ENCODE measurements at regions not wholly inside any gene's neighbourhood (a gene's known extent, or its start where the extent isn't known, plus 50 kb on each side); places are given as distances from the start of the nearest gene placed in this dataset.
"Not testable (repeated sequence)": the region's sequence is repeated elsewhere in the genome, so short reads cannot be mapped to it uniquely, and the experiment has no call there.

DNA sequence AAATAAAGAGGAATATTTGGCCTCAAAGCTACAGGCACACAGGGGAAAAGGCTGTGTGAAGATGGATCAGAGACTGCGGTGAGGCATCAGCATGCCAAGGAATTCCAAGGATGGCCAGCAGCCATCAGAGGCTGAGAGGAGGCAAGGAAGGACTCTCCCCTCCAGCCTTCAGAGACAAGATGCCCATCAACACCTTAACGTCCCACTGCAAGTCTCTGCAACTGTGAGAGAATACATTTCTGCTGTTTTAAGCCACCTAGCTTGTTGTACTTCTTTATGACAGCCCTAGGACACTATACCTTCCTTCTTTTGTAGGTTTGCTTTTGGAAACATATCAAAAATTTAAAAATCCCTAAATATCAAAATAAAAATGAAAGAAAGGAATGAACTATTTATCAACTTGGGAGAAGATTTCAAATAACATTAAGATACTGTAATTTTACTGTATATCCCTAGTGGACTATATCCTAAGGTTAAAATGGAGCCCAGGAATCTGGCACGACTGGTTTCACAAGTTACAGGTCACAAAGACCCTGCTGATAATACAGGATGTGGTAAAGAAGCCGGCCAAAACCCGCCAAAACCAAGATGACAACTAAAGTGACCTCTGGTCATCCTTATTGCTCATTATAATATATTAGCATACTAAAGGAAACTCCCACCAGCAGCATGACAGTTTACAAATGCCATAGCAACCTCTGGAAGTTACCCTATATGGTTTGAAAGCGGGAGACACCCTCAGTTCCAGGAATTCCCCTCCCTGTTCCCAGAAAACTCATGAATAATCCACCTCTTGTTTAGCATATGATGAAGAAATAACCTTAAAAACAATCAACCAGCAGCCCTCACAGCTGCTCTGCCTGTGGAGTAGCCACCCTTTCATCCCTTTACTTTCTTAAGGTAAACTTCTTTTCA, 185.2 kb downstream of the AVL9 start:
- DNase-seq = no peak

DNA sequence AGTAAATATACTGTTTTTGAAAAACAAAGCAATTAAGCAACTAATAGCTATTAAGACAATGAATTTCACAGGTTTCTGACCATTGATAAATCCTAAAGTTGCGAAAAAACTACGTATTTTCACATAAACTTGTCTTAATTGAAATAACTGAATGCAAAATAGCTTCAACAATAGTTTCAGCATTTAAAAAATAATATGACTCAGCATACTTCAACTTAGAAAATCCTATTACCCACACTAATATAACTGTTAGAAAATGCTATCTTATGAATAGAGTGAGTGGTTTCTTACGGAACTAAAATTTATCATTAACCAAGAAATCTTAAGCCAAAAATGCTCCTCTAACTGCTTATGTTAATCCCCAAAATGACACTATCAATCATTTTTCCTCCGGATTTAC, 183.9 kb downstream of the AVL9 start:
- no peak for DNase-seq

DNA sequence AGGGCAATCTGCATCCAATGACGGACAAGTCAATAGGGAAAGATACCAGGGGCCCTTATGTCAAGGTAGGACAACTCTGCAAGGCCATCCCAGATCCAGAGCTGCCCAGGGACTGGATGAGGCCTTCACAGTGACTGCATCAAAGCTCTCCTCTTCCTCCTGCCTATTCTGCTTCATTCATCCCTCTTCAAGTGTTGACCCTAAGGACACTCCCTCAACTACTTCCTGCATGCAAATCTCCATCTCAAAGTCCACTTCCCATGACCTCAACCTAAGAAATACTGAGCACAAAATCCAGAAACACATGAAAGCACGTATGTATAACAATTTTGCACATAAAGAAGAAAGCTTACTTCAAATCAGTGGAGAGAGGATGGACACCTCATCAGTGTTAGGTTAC, 182.3 kb downstream of the AVL9 start:
- no peak for DNase-seq

DNA sequence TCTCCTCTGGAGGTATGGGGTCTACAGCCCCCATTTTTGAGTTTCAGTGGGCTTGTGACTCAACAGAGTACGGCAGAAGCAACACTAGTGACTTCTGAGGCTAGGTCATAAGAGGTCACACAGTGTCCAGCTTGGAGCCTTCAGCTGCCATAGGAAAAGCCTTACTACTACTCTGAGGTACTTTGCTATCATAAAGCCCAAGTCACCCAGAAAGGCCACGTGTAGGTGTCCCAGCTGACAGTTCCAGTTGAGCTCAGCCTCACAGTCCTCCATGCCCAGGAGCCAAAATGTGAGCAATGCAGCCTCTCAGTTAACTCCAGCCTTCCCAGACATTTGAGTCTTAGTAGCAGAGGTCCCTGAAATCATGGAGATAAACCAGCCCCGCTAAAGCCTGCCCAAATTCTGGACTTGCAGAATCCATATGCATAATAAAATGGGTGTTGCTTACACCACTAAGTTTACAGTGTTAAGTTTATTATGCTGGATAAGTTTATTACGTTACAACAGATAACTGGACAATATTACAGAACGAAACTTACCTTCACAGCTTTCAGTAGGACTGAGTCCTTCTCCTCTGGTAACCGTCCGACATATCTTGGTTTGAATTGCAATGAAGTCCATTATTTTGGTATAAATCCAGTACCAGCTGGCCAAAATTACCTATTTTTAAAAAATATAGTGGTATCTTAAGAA, 181.1 kb downstream of the AVL9 start:
- DNase-seq = no peak

DNA sequence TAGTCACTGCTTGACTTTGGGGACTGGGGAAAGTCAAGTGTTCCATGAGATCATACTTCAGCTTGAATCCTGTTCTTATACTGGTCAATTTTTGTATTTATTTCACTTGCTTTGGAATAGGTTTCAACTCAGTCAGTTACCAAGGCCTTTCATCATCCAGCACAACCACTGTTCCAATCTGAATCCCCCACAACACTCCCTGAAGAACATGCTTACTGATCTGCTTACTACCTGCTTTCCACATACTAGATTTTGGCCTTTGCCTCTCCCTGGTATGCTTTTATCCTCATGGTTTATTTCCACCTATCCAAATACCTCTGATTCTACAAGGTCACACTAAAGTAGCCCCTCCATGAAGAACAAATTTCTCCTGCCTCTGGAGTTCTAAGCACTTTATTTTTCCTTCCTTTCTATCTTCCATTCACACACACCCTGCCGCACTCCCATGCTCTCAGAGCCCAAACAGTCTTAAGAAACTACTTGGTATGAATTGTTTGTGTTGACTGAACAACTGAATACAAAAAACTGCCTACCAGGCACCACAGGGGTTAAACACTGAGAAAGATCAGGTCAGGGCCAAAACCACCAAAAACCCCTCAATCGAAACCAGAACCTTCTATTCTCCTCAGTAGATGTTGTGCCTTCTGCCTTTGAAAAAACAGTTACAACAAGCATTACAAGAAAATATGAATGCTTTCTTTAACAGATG, 178.1 kb downstream of the AVL9 start:
- no peak for DNase-seq

DNA sequence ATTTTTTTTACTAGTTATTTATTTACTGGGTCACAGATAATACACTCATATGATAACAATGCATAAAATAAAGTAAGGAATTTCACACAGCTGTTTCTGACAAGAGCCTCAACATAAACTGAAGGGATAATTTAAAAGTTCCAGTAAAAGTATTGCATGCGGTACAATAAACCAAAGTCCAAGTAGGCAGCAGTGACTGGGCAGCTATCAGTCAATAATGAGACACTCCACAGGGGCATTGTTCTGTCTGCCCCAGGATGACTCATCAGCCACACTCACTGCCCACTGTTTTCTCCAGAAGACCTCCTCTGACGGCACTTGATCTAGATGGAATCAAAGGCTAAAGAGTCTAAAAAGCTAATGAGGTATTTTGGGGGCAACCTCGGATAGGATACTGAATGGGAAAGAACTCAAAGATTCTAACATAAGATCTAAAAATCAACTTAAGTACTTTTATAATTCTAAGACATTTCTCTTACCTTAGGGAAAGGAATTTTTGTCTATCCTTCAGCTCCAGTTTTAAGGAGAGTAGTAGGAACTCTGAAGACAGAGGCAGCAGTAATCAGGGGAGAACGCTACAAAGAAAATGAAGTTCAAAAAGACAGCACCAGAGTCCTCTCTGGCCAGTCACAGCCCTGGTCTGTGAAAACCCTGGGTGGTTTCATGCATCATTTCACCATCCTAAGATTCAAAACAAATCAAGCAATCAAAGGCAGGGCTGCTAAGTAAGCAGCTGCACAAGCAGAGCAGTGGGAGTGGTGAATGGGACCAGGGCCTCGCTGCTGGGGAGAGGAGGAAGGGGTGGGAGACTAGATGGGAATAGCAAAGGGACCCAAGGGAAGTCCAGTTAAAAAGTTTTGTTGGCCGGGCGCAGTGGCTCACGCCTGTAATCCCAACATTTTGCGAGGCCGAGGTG, 175.1 kb downstream of the AVL9 start:
- DNase-seq = no peak

DNA sequence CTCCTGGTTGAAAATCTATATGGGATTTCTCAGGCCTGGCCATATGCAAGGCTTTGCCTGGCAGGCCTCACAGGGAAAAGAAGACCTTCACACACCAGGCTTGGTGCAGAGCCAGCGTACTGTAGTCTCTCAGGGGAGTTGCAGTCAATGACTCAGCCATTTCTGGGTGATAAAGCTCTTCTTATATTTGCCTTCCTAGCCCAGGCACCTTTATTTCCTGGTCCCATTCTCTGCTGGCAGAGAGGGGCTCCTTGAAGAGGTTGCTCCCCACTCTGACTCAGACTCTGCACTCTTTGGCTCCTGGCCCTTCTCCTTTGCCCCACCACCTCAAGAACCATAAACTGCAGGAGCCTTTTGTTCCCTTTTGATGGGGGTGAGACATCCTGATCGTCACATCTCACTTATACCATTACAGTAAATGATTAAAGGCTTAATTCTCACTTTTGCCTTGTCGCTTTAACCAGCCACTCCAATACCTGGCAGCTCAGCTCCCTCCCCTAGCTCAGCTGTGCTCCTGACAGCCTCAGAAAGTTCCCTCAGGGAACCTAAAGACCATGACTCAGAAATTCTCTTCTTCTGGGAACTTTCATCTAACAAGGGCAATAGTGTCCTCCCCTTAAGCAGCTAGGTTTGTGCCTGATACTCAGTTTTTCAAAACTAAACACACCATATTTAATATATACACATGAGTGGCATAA, 174.0 kb downstream of the AVL9 start:
- DNase-seq = not testable (repeated sequence)

DNA sequence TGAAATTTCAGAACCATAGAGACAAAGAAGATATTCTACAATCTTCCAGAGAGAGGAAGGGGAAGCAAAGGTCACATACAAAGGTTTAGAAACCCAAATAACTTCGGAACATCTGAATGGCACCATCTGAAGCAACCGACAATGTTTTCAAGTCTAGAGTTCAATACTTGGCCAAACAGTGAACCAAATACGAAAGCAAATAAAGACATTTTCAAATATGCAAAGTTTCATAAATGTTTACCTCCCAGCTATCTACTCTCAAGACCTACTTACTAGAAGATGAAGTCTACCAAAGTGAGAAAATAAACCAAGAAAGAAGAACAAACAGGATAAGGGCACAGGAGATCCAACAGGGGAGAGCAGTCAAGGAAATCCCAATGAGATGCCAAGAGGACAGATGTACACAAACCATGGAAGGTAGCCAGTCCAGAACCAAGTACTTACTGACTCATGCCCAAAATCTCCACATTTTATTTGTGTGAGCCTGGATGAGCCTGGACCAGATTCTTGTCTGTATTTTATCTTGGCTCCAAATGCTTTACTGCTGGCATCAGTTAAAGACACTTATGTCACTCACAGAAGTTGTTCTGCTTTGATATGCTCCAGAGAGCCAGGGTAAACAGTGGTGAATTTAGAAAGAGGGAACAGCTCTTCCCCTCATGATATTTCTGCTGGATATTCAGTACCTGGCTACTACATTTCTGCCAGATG, 173.3 kb downstream of the AVL9 start:
- DNase-seq = not testable (repeated sequence)

DNA sequence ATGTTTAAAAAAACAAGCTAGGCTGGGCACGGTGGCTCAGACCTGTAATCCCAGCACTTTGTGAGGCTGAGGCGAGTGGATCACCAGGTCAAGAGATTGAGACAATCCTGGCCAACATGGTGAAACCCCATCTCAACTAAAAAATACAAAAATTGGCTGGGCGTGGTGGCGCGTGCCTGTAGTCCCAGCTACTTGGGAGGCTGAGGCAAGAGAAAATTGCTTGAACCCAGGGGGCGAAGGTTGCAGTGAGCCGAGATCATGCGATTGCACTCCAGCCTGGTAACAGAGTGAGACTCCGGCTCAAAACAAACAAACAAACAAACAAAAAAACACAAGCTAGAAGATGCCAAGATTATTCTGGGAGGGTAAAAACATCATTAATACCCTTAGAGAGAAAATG, 172.3 kb downstream of the AVL9 start:
- not testable (repeated sequence) for DNase-seq

DNA sequence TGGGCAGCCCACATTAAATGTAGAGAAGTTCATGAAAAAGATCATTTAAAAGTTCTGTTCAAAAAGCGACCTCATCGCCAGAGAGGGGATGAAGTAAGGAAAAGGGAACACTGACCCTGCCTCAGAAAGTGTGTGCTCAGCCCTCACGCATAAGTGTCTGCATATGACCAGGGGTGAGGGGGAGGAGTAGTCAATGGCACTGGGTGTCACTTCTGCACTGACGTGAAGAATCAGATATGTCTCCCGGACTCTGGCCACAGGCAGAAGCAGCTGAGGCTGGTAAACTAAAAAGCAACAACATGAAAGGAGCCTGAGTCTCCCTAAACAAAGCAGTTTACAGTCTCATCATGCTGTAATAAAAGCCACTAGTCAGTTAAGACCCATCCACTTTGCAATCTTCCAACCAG, 168.5 kb downstream of the AVL9 start:
- DNase-seq = not testable (repeated sequence)

DNA sequence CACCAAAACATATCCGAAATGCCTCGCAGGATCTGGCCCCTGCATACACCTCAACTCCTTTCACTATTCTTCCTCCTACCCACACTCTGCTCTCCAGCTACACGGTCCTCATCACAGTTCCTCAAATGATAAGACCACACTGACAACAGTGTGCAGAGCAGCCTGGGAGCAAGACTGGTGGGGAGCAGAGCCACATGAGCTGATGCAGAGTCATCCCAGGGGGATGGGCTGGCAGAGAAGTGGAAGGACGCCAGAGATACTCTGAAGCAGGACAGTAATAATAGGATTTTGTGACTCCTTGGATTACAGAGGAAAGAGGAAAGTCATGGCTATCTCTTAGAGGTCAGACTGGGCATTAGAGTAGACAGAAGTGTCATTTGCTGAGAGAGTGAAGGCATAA, 167.2 kb downstream of the AVL9 start:
- not testable (repeated sequence) for DNase-seq

DNA sequence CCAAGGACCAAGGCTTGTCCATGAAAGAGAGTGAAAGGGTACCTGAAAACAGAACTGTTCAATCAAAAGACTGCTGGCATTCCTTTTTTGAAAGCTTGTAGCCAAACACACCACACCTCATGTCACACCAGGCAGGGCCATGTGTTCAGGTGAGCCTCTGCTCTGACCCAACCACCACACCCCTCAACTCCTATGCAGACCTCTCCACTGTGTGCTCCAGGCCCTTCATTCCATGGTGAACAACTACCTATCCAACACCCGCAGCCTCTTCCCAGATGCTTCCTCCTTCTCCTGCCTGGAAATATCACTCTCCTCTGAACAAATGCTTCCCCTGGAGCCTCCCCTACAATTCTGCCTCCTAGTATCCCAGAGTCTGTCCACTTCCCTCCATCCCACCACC, 166.6 kb downstream of the AVL9 start:
- no peak for DNase-seq

DNA sequence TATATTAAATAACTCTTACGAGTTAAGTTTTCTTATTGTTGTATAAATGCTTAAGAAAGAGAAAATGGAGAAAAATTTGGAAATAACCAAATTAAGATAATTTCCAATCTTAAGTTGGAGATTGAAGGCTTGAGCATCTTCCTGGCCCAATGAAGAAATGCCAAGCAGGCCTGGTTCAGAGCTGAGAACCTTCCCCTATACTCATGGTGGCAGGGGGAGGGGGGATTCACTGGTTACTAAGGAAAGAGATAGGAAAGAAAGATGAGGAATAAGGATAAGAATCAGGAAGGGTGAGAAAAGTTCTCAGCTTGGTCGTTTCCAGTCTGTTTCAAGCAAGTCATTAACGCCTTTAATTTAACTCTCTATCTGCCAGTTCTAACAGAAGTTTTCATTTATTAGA, 166.2 kb downstream of the AVL9 start:
- no peak for DNase-seq

DNA sequence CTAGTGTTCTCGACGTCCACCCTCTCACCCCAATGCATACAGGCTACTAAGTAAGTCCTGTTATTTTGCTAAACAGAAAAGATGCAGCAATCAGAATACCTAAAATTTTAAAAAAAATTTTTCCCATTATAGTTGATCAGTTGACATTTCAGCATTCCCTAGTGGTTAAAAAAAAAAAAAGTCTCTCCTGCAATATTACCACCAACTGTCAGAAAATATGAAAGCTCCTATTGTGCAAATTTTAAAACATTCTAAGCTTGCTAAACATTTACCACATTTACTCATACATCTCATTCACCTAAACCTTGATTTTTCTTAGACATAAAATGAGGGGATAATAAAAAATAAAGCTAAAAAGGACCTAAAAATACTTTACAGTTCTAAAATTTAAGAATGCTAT, 165.6 kb downstream of the AVL9 start:
- DNase-seq = no peak

DNA sequence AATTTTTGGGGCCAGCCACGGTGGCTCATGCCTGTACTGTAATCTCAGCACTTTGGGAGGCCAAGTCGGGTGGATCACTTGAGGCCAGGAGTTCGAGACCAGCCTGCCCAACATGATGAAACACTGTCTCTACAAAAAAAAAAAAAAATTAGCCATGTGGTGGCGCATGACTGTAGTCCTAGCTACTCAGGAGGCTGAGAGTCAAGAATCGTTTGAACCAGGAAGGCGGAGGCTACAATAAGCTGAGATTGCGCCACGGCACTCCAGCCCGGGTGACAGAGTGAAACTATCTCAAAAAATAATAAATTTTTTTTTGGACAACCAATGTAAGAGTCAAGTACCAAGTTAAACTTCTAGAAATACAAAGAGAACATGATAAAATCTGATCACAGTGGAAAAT, 164.6 kb downstream of the AVL9 start:
- DNase-seq = no peak

DNA sequence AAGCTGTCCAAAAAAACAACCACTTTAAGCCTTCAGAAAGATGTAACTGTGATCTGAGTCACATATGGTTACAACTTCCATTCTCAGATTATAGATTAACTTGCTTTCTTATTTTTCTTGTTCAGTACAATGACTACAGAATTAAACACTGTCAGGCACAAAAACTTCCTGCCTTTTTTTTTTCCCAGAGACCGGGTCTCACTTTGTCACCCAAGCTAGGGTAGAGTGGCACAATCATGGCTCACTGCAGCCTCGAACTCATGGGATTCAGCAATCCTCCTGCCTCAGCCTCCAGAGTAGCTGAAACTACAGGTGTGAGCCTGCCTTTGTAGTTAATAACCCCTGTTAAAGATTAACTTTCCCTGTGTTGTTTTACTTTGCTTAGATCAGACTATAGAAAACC, 163.2 kb downstream of the AVL9 start:
- DNase-seq = no peak

DNA sequence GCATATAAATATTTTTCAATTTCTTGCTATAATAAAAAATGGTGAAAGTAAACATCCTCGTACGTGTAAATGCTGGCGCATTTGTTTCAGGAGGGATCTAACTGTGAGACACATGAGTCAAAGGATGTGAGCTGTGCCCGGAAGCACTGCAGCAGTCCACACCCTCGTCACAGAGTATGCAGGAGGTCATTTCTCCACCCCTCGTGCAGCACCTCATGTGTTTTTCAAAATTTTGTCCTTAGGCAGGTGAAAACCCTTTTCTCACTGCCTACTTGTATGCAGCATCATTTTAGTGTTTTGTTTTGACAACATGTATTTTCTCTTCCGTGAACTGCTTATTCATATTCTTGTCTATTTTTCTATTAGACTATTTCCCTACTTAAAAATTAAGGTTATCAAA, 162.7 kb downstream of the AVL9 start:
- no peak for DNase-seq

DNA sequence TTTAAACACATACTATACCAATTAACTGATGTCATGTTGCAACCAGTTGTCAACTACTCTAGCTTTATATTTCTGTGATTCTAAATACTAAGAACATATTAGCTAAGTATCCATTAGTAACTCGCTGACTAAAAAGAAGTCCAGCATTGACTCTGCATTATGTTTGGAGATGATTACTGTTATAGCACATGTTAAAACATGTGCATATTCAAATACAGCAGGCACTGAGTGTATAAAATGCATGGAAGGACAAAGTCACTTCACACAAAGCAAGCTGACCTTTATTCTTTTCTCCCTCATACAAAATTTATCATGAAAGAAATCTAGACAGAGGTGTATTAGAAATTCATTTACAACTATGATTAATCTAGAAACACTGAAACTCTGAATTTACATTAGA, 159.3 kb downstream of the AVL9 start:
- DNase-seq = not testable (repeated sequence)

DNA sequence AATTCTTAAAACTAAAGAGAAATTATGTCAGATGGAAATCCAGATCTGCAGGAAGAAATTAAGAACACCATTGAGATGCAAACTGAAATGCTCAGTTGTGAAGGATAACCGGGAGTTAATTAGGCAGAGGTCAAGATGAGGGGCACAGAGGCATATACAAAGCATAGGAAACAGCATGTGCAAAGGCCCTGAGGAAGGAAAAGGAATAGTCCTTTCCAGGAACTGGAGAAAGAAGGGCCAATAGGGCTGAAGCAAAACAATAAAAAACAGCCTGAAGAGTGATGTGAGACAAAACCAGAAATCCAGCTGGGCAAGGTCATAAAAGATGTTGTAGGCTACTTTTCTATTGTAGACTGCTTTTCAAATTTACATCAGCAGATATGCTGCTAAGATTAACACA, 155.1 kb downstream of the AVL9 start:
- not testable (repeated sequence) for DNase-seq

DNA sequence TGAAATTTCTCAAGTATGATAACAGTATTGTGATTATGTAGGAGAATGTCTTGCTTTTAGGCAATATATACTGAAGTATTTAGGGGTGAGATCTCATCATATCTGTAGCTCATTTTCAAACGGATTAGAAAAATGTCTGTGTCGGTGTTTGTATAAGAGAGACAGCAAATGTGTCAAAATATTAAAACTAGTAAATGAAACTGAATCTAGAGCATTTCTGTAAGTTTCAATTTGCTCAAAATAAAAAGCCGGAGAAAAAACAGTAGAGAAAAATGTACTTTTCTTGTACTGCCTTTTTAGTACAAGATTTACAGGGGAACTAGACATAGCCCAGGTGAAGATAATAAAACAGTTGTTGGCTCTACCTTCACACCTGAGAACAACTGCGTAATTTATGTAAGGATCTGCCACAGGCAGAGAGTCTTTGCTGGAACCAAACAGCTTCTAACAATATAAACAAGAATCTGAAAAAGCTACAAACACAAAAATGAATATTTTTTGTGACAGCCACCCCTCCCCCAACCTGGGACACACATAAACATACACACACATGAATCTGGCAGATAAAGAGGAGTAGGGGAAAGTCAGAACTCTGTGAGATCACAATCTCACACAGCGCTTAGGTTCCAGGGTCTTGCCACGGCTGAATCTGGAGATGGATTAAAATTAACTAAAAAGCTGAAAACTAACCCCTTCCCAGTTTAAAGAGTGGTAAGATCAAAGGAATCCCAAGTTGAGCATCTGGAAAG, 153.3 kb downstream of the AVL9 start:
- no peak for DNase-seq
